ENCODE measurements at regions not wholly inside any gene's neighbourhood (a gene's known extent, or its start where the extent isn't known, plus 50 kb on each side); places are given as distances from the start of the nearest gene placed in this dataset.

DNA sequence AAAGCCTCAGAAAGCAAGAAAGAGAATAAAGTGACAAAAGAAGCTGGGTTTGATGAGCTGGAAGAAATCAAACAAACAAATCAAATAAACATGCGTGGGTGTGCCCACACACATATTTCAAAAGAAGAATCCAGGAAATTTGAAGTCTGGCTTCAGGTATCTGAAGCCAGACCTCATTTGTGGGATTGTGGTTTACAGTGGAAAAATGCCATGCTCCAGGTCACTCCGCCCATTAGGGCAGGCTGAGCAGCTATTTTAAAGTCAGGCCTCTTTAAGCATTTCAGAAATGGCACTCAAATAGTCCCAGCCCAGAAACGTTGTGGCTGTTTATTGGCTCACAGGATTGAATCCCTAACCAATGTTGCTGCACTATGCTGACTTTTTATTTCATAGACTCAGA lies 226.1 kb upstream of the F9 start:
- Histone ChIP-seq H3K9me3 (ENCODE audit: low read depth) (peaks cover 9% of the 10 kb centered on the region), H3K36me3 (no peaks in the 10 kb centered on the region), H3K9ac (no peak overlapping the region), H3K4me3 (no peak overlapping the region), H4K20me1 (ENCODE audit: low read depth) (no peaks in the 10 kb centered on the region), H3K79me2 (ENCODE audit: low read depth) (no peaks in the 10 kb centered on the region), H3F3A (ENCODE audit: low read depth) (no peaks in the 10 kb centered on the region), H3K4me1 (no peaks in the 10 kb centered on the region), H3K4me2 (no peak overlapping the region), H3K27ac (no peak overlapping the region), H2AFZ (replicated peaks) (no peak overlapping the region), H3K27me3 (no peaks in the 10 kb centered on the region)
- TF ChIP-seq EZH2 (IDR thresholded peaks at IDR 0.05): no peak
- TF ChIP-seq EZH2phosphoT487 (IDR thresholded peaks at IDR 0.05): no peak
- TF ChIP-seq CTCF (IDR thresholded peaks at IDR 0.05): no peak
- peaks cover 31% of the 10 kb centered on the region for H3K9me3 Mint-ChIP-seq
- H3K27me3 Mint-ChIP-seq (ENCODE audit: insufficient read depth, low read depth): no peaks in the 10 kb centered on the region
- H3K4me1 Mint-ChIP-seq: no peaks in the 10 kb centered on the region
- no peak overlapping the region for H3K4me3 Mint-ChIP-seq
- DNase-seq (ENCODE audit: low spot score): no peak
- H3K36me3 Mint-ChIP-seq: no peaks in the 10 kb centered on the region
- no peak overlapping the region for H3K27ac Mint-ChIP-seq

- no peak for DNase-seq (ENCODE audit: low spot score)
- Histone ChIP-seq H3K9ac (no peak overlapping the region), H4K20me1 (ENCODE audit: low read depth) (no peaks in the 10 kb centered on the region), H3K27me3 (no peaks in the 10 kb centered on the region), H3K27ac (no peak overlapping the region), H3F3A (ENCODE audit: low read depth) (no peaks in the 10 kb centered on the region), H2AFZ (replicated peaks) (no peak overlapping the region), H3K4me3 (no peak overlapping the region), H3K36me3 (no peaks in the 10 kb centered on the region), H3K79me2 (ENCODE audit: low read depth) (no peaks in the 10 kb centered on the region), H3K4me2 (no peak overlapping the region), H3K4me1 (no peaks in the 10 kb centered on the region), H3K9me3 (ENCODE audit: low read depth) (no peaks in the 10 kb centered on the region)
- no peaks in the 10 kb centered on the region for H3K36me3 Mint-ChIP-seq
- no peaks in the 10 kb centered on the region for H3K9me3 Mint-ChIP-seq
- TF ChIP-seq EZH2phosphoT487 (IDR thresholded peaks at IDR 0.05) (no peak), EZH2 (IDR thresholded peaks at IDR 0.05) (no peak), CTCF (IDR thresholded peaks at IDR 0.05) (no peak)
- no peaks in the 10 kb centered on the region for H3K27me3 Mint-ChIP-seq (ENCODE audit: insufficient read depth, low read depth)
- H3K27ac Mint-ChIP-seq: no peak overlapping the region
- H3K4me3 Mint-ChIP-seq: no peak overlapping the region
- H3K4me1 Mint-ChIP-seq: no peaks in the 10 kb centered on the region
Observed at GRCh38 chrX:139299309-139299708, 231.2 kb upstream of the F9 start.

- no peak for DNase-seq (ENCODE audit: low spot score)
- H3K27me3 ChIP-seq: no peaks in the 10 kb centered on the region
- H3K4me2 ChIP-seq: no peak overlapping the region
- H3K4me1 ChIP-seq: no peaks in the 10 kb centered on the region
- no peak overlapping the region for H2AFZ ChIP-seq (replicated peaks)
- no peak for TF ChIP-seq EZH2 (IDR thresholded peaks at IDR 0.05)
- TF ChIP-seq CTCF (IDR thresholded peaks at IDR 0.05): no peak
- no peak for TF ChIP-seq EZH2phosphoT487 (IDR thresholded peaks at IDR 0.05)
- H3F3A ChIP-seq (ENCODE audit: low read depth): no peaks in the 10 kb centered on the region
- H3K27ac ChIP-seq: no peak overlapping the region
- no peaks in the 10 kb centered on the region for H3K9me3 Mint-ChIP-seq
- H3K36me3 Mint-ChIP-seq: no peaks in the 10 kb centered on the region
- no peak overlapping the region for H3K9ac ChIP-seq
- no peaks in the 10 kb centered on the region for H4K20me1 ChIP-seq (ENCODE audit: low read depth)
- no peak overlapping the region for H3K27ac Mint-ChIP-seq
- no peaks in the 10 kb centered on the region for H3K27me3 Mint-ChIP-seq (ENCODE audit: insufficient read depth, low read depth)
- no peaks in the 10 kb centered on the region for H3K36me3 ChIP-seq
- no peaks in the 10 kb centered on the region for H3K9me3 ChIP-seq (ENCODE audit: low read depth)
- no peaks in the 10 kb centered on the region for H3K4me1 Mint-ChIP-seq
- H3K79me2 ChIP-seq (ENCODE audit: low read depth): no peaks in the 10 kb centered on the region
- H3K4me3 ChIP-seq: no peak overlapping the region
- no peak overlapping the region for H3K4me3 Mint-ChIP-seq
Observed at GRCh38 chrX:139298437-139298836, 232.1 kb upstream of the F9 start.

- H3K4me1 Mint-ChIP-seq: no peaks in the 10 kb centered on the region
- no peak for TF ChIP-seq EZH2phosphoT487 (IDR thresholded peaks at IDR 0.05)
- no peak for TF ChIP-seq CTCF (IDR thresholded peaks at IDR 0.05)
- H3K4me3 Mint-ChIP-seq: no peak overlapping the region
- no peak overlapping the region for H3K4me3 ChIP-seq
- no peaks in the 10 kb centered on the region for H4K20me1 ChIP-seq (ENCODE audit: low read depth)
- DNase-seq (ENCODE audit: low spot score): no peak
- H3K27me3 Mint-ChIP-seq (ENCODE audit: insufficient read depth, low read depth): no peaks in the 10 kb centered on the region
- no peak overlapping the region for H2AFZ ChIP-seq (replicated peaks)
- H3K79me2 ChIP-seq (ENCODE audit: low read depth): no peaks in the 10 kb centered on the region
- H3F3A ChIP-seq (ENCODE audit: low read depth): no peaks in the 10 kb centered on the region
- H3K27ac Mint-ChIP-seq: no peak overlapping the region
- H3K36me3 ChIP-seq: no peaks in the 10 kb centered on the region
- H3K9me3 ChIP-seq (ENCODE audit: low read depth): no peaks in the 10 kb centered on the region
- no peak overlapping the region for H3K4me2 ChIP-seq
- no peaks in the 10 kb centered on the region for H3K4me1 ChIP-seq
- H3K27me3 ChIP-seq: no peaks in the 10 kb centered on the region
- H3K36me3 Mint-ChIP-seq: no peaks in the 10 kb centered on the region
- no peaks in the 10 kb centered on the region for H3K9me3 Mint-ChIP-seq
- H3K9ac ChIP-seq: no peak overlapping the region
- no peak overlapping the region for H3K27ac ChIP-seq
Observed at GRCh38 chrX:139297638-139298037, 232.9 kb upstream of the F9 start.
